ENCODE measurements at regions not wholly inside any gene's neighbourhood (a gene's known extent, or its start where the extent isn't known, plus 50 kb on each side); places are given as distances from the start of the nearest gene placed in this dataset.
A peak's percentile ranks its signal among the peaks of the same experiment; 100 is the strongest.

- TF ChIP-seq, protein P1, sequence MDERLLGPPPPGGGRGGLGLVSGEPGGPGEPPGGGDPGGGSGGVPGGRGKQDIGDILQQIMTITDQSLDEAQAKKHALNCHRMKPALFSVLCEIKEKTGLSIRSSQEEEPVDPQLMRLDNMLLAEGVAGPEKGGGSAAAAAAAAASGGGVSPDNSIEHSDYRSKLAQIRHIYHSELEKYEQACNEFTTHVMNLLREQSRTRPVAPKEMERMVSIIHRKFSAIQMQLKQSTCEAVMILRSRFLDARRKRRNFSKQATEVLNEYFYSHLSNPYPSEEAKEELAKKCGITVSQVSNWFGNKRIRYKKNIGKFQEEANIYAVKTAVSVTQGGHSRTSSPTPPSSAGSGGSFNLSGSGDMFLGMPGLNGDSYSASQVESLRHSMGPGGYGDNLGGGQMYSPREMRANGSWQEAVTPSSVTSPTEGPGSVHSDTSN (CRISPR knock-in tag; IDR thresholded peaks at IDR 0.05; ENCODE audit: low read depth), result no peak
- TF ChIP-seq, protein P1 (tag; conservative IDR thresholded peaks at IDR 0.05; ENCODE audit: low read depth), result no peak
- no peak for TF ChIP-seq CHCHD3 (CRISPR knock-in tag; IDR thresholded peaks at IDR 0.05)
- no peak for TF ChIP-seq ZC3H4 (CRISPR knock-in tag; IDR thresholded peaks at IDR 0.05; ENCODE audit: borderline replicate concordance)
- TF ChIP-seq IRF9 (tag; IDR thresholded peaks at IDR 0.05), result no peak
- TF ChIP-seq MBD2 (IDR thresholded peaks at IDR 0.05; ENCODE audit: borderline replicate concordance, low read depth), result no peak
- no peak for TF ChIP-seq NFIX (CRISPR knock-in tag; IDR thresholded peaks at IDR 0.05; ENCODE audit: low read depth)
- TF ChIP-seq NR1H2 (CRISPR knock-in tag; IDR thresholded peaks at IDR 0.05), result no peak
- TF ChIP-seq, protein P2, sequence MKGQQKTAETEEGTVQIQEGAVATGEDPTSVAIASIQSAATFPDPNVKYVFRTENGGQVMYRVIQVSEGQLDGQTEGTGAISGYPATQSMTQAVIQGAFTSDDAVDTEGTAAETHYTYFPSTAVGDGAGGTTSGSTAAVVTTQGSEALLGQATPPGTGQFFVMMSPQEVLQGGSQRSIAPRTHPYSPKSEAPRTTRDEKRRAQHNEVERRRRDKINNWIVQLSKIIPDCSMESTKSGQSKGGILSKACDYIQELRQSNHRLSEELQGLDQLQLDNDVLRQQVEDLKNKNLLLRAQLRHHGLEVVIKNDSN (CRISPR knock-in tag; IDR thresholded peaks at IDR 0.05), result no peak
- no peak for TF ChIP-seq ZKSCAN3 (CRISPR knock-in tag; IDR thresholded peaks at IDR 0.05)
- no peak for TF ChIP-seq MAFF (IDR thresholded peaks at IDR 0.05; ENCODE audit: low read length)
- TF ChIP-seq, protein P3, sequence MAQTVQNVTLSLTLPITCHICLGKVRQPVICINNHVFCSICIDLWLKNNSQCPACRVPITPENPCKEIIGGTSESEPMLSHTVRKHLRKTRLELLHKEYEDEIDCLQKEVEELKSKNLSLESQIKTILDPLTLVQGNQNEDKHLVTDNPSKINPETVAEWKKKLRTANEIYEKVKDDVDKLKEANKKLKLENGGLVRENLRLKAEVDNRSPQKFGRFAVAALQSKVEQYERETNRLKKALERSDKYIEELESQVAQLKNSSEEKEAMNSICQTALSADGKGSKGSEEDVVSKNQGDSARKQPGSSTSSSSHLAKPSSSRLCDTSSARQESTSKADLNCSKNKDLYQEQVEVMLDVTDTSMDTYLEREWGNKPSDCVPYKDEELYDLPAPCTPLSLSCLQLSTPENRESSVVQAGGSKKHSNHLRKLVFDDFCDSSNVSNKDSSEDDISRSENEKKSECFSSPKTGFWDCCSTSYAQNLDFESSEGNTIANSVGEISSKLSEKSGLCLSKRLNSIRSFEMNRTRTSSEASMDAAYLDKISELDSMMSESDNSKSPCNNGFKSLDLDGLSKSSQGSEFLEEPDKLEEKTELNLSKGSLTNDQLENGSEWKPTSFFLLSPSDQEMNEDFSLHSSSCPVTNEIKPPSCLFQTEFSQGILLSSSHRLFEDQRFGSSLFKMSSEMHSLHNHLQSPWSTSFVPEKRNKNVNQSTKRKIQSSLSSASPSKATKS (CRISPR knock-in tag; IDR thresholded peaks at IDR 0.05), result no peak
- TF ChIP-seq RERE (CRISPR knock-in tag; IDR thresholded peaks at IDR 0.05; ENCODE audit: borderline replicate concordance), result no peak
- no peak for TF ChIP-seq ETV5 (CRISPR knock-in tag; IDR thresholded peaks at IDR 0.05; ENCODE audit: low read depth)
- no peak for TF ChIP-seq ZNF408 (CRISPR knock-in tag; IDR thresholded peaks at IDR 0.05; ENCODE audit: low read depth)
- TF ChIP-seq GTF2B (IDR thresholded peaks at IDR 0.05; ENCODE audit: extremely low read depth, insufficient read length), result no peak
- TF ChIP-seq TRIM24 (IDR thresholded peaks at IDR 0.05), result peak in 1 of 2 experiments; percentile 69; a peak in 2 of 4 replicates
Measured at GRCh38 chr6:84280639-84281038, 53.2 kb upstream of the CEP162 start (continued).

All from K562 (cell line).